AG09309 (cell line): ENCODE measurements at regions not wholly inside any gene's neighbourhood (a gene's known extent, or its start where the extent isn't known, plus 50 kb on each side); places are given as distances from the start of the nearest gene placed in this dataset.

Experiments
- DNase-seq: peaks from one replicate; pipeline ENCODE4 v3.0.0-alpha.2; 2010; ENCODE audit warnings: low read depth
- H3K4me3 ChIP-seq: 2 replicates; pipeline ENCODE4 v1.5.1; 2011; ENCODE audit warnings: mild to moderate bottlenecking, low read depth, low read length, moderate library complexity; ENCODE audit not compliant: control insufficient read depth
- TF ChIP-seq, protein P1 (sequence below): IDR thresholded peaks from 2 replicates; pipeline ENCODE4 v1.5.1; 2011; ENCODE audit warnings: mild to moderate bottlenecking, low read depth, low read length, inconsistent platforms; ENCODE audit not compliant: insufficient read depth, control insufficient read depth; ENCODE audit errors: missing control alignments

DNA sequence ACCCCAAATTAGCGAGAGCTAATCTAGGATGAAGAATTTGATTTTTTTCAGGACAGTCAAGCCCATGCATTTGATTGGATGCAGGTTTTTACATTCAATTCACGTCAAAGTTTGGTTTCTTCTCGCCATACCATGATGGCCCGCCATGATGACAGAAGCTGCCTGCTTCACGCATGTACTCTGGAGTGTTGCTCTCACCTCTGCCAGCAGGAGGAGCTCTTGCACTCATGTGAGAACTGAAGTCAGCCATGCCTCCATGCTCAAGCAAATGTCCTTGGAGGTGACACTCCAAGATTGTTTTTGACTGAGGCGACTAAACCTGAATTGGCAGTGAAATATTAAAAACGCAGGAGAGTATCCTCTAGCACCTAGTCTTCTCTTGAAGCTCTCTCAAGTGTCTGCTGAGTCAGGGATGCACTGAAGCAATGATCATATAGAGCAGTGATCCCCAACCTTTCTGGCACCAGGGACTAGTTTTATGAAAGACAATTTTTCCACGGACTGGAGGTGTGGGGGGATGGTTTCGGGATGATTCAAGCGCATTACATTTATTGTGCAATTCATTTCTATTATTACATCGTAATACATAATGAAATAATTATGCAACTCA lies 120.9 kb downstream of the SAMMSON start:
- H3K4me3 ChIP-seq: no peak overlapping the region
- peak; percentile 10 for DNase-seq
- TF ChIP-seq, protein P1, sequence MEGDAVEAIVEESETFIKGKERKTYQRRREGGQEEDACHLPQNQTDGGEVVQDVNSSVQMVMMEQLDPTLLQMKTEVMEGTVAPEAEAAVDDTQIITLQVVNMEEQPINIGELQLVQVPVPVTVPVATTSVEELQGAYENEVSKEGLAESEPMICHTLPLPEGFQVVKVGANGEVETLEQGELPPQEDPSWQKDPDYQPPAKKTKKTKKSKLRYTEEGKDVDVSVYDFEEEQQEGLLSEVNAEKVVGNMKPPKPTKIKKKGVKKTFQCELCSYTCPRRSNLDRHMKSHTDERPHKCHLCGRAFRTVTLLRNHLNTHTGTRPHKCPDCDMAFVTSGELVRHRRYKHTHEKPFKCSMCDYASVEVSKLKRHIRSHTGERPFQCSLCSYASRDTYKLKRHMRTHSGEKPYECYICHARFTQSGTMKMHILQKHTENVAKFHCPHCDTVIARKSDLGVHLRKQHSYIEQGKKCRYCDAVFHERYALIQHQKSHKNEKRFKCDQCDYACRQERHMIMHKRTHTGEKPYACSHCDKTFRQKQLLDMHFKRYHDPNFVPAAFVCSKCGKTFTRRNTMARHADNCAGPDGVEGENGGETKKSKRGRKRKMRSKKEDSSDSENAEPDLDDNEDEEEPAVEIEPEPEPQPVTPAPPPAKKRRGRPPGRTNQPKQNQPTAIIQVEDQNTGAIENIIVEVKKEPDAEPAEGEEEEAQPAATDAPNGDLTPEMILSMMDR: peak; percentile 81

GRCh38 chr3:70127192-70127591 lies 127.7 kb downstream of the SAMMSON start:
- TF ChIP-seq, protein P1: no peak
- DNase-seq: no peak
- H3K4me3 ChIP-seq: no peak overlapping the region

GRCh38 chr3:70137366-70137765 lies 137.8 kb downstream of the SAMMSON start:
- TF ChIP-seq, protein P1: no peak
- H3K4me3 ChIP-seq: no peak overlapping the region
- no peak for DNase-seq

DNA sequence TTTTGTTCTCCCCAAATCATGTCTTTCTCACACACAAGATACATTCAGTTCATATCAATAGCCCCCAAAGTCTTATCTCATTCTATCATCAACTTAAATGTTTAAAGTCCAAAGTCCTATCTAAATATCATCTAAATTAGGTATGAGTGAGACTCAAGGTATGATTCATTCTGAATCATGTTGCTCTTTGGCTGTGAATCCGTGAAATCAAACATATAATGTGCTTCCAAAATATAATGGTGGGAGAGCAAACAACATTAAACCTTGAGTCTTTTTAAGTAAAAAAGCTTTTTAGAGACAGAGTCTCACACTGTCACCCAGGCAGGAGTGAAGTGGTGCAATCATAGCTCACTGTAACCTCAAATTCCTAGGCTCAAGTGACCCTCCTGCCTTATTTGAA lies 139.1 kb downstream of the SAMMSON start:
- DNase-seq: no peak
- TF ChIP-seq, protein P1: no peak
- H3K4me3 ChIP-seq: no peak overlapping the region
